ENCODE measurements at regions not wholly inside any gene's neighbourhood (a gene's known extent, or its start where the extent isn't known, plus 50 kb on each side); places are given as distances from the start of the nearest gene placed in this dataset.

DNA sequence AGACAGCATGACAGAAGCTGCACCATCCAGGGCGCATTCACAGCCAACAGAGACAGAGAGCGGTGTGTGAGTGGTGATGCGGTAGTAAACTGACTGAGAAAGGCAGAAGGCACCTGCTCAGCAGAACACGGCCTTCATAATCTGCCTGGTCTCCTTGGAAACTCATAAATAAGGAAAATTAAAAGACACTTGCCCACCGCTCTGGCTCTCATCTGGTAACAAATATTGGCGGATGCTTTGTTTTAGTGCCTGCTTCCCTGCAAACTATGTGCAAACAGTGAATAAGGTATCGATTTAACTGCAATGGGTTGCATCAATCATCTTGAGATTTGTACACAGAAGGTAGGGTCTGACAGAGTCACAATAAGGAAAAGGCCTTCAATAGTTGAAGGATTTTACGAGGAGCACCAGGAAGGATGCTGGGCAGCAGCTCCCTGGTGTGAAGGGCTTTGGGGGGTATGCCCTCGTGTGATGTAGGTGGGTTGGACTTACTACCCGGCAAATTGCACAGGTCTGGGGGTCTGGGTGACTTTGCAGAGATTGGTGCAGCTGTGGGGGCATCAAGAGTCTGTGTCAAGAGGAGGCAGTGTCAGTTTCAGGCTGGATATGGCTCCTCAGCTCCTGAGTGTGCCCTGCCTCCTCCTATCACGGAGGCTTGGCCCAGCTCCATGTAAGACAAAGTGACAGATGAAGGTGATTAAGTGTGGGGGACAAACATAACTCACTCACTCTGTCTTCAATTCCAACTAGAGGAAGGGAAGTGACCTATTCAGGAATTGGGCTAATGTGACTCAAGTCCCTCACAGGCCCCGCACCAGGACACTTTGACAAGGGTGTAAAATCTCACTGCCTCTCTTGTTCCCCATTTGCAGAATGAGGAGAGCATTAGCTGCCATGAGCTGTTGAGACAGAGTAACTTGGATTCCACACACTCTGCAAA, 166.7 kb downstream of the ICE1 start:
- no peak for TF ChIP-seq ZFX (IDR thresholded peaks at IDR 0.05)
- H3K27ac ChIP-seq = no peak overlapping the region

DNA sequence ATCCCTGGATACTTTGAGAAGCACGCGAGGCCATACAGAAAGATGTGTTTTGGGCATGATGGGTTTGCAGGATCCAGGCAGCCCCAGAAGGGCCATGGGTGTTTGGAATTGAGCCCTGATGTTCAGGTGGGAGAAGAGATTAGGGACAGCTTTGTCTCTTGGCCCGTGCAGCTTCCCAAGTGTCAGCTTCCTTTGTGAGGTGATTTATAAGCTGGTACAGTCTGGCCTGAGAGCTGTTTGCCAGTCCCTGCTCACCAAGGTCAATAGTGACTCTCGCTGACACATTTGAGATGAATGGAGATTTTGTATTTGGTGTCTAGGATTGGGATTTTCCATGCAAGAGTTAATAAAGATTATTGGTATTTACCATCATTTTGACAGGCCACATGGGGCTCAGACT, 165.9 kb downstream of the ICE1 start:
- TF ChIP-seq ZFX (IDR thresholded peaks at IDR 0.05) = no peak
- TF ChIP-seq, protein P1, sequence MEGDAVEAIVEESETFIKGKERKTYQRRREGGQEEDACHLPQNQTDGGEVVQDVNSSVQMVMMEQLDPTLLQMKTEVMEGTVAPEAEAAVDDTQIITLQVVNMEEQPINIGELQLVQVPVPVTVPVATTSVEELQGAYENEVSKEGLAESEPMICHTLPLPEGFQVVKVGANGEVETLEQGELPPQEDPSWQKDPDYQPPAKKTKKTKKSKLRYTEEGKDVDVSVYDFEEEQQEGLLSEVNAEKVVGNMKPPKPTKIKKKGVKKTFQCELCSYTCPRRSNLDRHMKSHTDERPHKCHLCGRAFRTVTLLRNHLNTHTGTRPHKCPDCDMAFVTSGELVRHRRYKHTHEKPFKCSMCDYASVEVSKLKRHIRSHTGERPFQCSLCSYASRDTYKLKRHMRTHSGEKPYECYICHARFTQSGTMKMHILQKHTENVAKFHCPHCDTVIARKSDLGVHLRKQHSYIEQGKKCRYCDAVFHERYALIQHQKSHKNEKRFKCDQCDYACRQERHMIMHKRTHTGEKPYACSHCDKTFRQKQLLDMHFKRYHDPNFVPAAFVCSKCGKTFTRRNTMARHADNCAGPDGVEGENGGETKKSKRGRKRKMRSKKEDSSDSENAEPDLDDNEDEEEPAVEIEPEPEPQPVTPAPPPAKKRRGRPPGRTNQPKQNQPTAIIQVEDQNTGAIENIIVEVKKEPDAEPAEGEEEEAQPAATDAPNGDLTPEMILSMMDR (conservative IDR thresholded peaks at IDR 0.05) = no peak
- H3K27ac ChIP-seq = no peak overlapping the region

DNA sequence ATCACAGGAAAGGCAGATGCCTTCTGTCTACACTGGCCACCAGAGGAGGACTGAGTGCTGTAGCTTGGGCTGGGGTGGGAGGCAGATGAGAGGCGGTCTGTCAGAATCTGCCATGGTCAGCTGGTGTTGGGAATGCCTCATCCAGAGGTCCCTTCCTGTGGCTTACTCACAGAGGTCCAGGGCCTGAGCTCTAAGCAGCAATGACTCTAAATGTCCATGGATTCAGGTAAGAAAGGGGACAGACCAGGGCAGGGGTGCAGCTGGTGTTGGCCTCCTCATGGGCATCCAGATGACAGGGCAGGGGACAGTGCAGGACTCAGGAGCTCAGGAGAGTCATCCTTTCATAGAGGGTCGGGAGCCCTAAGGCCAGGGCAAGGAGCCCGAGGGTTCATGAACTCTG, 165.0 kb downstream of the ICE1 start:
- TF ChIP-seq, protein P1 (conservative IDR thresholded peaks at IDR 0.05) = no peak
- no peak for TF ChIP-seq ZFX (IDR thresholded peaks at IDR 0.05)
- no peak overlapping the region for H3K27ac ChIP-seq

DNA sequence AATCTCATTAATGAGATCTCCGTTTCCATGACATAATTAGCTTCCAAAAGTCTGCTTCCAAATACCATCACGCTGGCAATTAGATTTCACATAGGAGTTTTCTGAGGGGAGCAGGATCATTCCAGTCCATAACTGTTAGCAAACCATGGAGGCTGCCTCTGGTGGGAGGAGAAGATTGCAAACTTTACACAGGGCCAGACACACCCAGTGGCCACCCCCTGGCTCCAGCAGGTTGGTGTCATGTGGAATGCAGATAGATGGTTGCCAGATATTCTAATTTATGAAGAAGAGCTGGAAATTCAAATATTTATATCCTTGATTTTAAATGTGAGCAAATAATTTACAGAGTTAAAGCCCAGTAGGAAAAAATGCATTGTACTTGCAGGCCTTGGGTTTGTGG, 164.2 kb downstream of the ICE1 start:
- H3K27ac ChIP-seq = no peak overlapping the region
- TF ChIP-seq, protein P1 (conservative IDR thresholded peaks at IDR 0.05) = no peak
- TF ChIP-seq ZFX (IDR thresholded peaks at IDR 0.05) = no peak

DNA sequence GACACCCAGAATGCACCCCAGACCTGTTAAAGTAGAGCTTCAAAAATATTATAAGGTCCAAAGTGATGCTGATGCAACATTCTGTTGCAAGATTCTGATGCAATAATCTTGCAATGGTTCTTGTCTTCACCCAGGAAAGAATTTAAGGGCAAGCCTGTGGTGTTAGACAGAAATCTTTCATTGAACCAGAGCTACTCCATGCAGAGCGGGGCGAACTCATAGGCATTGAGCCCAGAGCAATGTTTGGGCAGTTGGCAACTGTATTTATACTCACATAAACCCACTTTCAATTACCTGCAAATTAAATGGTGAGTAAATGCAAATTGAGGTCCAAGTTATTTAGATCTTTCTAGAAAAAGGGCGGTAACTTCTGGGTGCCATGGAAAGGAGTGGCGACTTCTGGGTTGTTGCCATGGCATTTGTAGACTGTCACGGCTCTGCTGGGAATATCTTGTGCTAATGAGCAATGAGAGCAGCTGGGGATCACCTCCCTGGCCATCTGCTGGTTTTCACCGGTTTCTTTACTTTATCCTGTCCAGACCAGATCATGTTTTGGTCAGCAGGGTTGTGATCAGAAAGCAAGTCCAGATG, 163.4 kb downstream of the ICE1 start:
- TF ChIP-seq, protein P1 (conservative IDR thresholded peaks at IDR 0.05) = no peak
- no peak for TF ChIP-seq ZFX (IDR thresholded peaks at IDR 0.05)
- H3K27ac ChIP-seq = no peak overlapping the region

DNA sequence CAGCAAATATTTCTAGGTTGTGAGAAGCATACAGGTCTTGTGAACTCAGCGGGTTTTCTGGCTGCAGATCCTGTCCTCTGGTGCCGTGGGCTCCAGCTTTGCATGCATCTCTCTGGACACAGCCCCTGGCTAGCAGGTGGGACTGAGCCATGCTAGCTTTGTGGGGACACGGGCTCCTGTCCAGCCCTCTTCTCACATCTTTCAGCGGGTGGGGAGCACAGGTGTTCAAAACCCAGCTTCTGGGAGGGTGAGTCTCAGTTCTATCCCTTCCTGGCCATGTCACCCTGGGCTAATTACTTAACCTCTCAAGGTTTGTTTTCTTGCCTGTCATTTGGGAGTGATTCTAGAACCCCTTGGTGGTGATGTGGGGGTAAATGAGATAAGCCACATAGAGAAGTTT, 162.3 kb downstream of the ICE1 start:
- no peak for TF ChIP-seq ZFX (IDR thresholded peaks at IDR 0.05)
- TF ChIP-seq, protein P1 (conservative IDR thresholded peaks at IDR 0.05) = no peak
- no peak overlapping the region for H3K27ac ChIP-seq

DNA sequence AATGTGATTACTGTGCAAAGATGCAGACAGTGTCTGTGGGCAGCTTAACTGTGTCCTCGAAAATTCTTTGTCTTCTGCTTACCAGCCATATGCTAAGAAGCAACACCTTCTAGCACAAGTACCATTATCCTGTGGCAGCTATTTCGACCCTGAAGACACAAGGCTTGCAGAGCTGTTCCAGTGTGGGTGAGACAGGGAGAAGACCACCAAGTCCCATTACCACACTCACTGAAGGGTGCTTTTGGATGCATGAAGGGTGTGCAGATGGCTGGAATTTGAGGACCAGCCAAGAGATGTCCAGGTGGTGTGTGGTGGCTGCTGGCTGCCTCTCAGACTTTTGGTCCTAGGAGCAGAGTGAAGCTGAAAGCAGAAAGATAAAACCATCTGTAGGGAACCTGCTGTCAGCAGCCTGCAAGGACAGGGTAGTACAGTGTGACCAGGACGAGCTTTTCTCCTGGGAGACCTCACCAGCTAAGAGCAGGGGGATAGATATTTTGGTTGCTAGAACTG, 161.8 kb downstream of the ICE1 start:
- TF ChIP-seq ZFX (IDR thresholded peaks at IDR 0.05) = no peak
- TF ChIP-seq, protein P1 (conservative IDR thresholded peaks at IDR 0.05) = no peak

More for the DNA sequence above, 161.8 kb downstream of the ICE1 start:
- H3K27ac ChIP-seq = no peak overlapping the region
